Epithelial cell of proximal tubule (primary cell): ENCODE measurements at regions not wholly inside any gene's neighbourhood (a gene's known extent, or its start where the extent isn't known, plus 50 kb on each side); places are given as distances from the start of the nearest gene placed in this dataset.

ENCODE experiments used
- DNase-seq: peaks from one replicate; pipeline ENCODE4 v3.0.0-alpha.2; 2011; ENCODE audit warnings: low read depth
- H3K4me3 ChIP-seq: 2 replicates; pipeline ENCODE4 v1.5.1; 2011; ENCODE audit warnings: low read depth, mild to moderate bottlenecking, low read length
- TF ChIP-seq, protein P1 (sequence below): conservative IDR thresholded peaks from 2 replicates; pipeline ENCODE4 v1.5.1; 2012; ENCODE audit warnings: low read depth, mild to moderate bottlenecking, low read length

- no peak for DNase-seq
- H3K4me3 ChIP-seq, result no peak overlapping the region
- TF ChIP-seq, protein P1, sequence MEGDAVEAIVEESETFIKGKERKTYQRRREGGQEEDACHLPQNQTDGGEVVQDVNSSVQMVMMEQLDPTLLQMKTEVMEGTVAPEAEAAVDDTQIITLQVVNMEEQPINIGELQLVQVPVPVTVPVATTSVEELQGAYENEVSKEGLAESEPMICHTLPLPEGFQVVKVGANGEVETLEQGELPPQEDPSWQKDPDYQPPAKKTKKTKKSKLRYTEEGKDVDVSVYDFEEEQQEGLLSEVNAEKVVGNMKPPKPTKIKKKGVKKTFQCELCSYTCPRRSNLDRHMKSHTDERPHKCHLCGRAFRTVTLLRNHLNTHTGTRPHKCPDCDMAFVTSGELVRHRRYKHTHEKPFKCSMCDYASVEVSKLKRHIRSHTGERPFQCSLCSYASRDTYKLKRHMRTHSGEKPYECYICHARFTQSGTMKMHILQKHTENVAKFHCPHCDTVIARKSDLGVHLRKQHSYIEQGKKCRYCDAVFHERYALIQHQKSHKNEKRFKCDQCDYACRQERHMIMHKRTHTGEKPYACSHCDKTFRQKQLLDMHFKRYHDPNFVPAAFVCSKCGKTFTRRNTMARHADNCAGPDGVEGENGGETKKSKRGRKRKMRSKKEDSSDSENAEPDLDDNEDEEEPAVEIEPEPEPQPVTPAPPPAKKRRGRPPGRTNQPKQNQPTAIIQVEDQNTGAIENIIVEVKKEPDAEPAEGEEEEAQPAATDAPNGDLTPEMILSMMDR, result no peak
These were observed 397.8 kb downstream of the GADD45G start for GRCh38 chr9:90002397-90003271.

DNA sequence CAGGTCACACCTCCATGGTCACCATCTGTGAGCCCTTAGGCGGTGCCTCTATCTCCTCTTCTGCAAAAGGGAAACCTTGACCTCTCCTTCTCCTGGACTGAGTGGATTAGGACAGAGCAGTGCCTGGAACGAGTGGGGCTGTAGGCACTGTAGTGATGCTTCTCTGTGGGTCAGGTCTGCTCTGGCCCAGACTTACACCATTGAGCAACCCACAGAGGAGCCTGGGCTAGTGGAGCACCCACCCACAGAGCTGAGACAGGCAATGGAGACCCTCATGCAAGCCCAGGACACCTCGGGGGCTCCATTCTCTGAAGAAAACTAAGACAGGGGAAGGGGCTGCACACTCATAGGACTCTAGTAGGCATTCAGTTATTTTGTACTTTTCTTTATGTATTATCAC is 400.6 kb downstream of the GADD45G start:
- no peak for DNase-seq
- TF ChIP-seq, protein P1, result no peak

DNA sequence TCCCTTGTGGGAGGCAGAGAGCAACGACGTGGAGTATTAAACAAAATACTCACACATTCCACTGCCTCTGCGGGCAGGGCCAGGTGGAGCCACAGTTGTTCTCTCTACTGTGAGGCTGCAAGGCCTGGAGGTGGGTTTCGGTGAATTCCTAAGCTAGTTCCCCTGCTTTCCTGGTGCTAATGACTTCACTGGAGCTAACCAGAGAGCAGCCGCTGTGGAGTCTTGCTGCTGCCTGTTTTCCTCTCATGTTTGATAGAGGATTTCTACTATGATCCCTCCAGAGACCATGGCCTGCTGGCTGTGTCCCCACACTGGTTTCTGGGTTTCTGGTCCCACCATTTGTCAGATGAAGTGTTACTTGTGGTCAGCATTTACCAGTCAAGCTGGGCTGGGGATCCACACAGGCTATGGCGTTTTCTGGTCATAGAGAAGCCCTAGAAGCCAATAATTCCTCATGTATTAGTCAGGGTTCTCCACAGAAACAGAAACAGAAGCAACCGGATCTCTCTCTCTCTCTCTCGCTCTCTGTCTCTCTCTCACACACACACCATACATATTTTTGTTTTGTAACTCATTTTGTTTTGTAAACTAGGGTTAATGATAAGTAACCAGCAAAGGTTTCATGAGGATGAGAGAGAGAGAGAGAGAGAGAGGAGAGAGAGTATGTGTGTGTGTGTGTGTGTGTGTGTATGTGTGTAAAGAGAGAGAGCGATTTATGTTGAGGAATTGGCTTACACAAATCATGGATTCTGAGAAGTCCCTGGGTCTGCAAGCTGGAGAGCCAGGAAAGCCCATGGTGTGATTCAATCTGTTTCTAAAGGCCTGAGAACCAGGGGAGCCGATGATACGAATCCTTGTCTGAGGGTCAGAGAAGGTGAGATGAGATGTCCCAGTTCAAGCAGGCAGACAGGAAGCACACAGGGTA is 403.0 kb downstream of the GADD45G start:
- no peak overlapping the region for H3K4me3 ChIP-seq
- DNase-seq, result no peak
- TF ChIP-seq, protein P1, result no peak

More for the DNA sequence above, 400.6 kb downstream of the GADD45G start:
- no peak overlapping the region for H3K4me3 ChIP-seq

- DNase-seq, result no peak
- TF ChIP-seq, protein P1, result no peak
- no peak overlapping the region for H3K4me3 ChIP-seq
These were observed 404.6 kb downstream of the GADD45G start for GRCh38 chr9:90009447-90009846.

- TF ChIP-seq, protein P1, result no peak
- DNase-seq, result no peak
- H3K4me3 ChIP-seq, result no peak overlapping the region
These were observed 406.0 kb downstream of the GADD45G start for GRCh38 chr9:90010793-90011192.

DNA sequence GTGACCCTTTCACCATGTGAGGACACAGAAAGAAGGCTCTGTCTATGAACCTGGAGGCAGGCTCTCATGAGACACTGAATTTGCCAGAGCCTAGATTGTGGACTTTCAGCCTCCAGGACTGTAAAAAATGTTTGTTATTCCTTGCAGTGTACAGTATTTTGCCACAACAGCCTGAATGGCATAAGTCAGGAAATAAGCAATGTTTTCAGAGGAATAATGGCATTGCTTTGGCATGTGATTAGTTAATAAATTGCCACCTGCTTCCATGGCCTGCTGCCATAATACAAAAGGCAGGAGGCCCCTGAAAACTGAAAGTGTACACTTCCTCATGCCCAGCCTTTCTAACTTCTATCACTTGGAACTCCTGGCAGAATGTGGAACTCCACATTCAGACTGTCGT is 408.1 kb downstream of the GADD45G start:
- TF ChIP-seq, protein P1, result no peak
- no peak overlapping the region for H3K4me3 ChIP-seq
- DNase-seq, result no peak
